ENCODE measurements at regions not wholly inside any gene's neighbourhood (a gene's known extent, or its start where the extent isn't known, plus 50 kb on each side); places are given as distances from the start of the nearest gene placed in this dataset.

DNA sequence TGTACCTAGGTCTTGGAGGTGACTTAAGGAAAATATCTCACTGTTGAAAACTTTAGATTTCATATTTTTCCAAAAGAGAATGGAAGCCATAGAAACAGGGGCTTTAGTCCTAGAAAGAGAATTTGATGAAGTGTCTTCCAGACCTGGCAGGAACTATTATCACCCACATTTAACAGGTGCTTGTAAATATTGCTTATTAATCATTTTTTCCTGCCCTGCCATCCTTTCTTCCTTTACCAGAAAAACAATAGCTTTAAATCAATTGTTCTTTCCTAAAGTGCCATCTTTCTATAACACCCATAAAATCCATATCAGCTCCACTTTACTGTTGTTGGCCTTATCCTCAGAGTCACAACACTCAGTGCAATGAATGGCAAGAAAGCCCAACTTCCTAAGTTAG, 350.9 kb downstream of the YTHDC2 start:
- no TSS peak for BruUV-seq (replicated peaks)
- POLR2A ChIA-PET, result no interaction called here
- DNase-seq (ENCODE audit: low read depth, low spot score), result no peak
- Histone ChIP-seq H3K4me1 (ENCODE audit: control insufficient read depth, insufficient read depth, low read length) (no peaks in the 10 kb centered on the region), H3K27me3 (ENCODE audit: control insufficient read depth, insufficient read depth, low read length) (no peaks in the 10 kb centered on the region), H3K36me3 (ENCODE audit: control insufficient read depth, insufficient read depth, low read length) (no peaks in the 10 kb centered on the region), H3K27ac (ENCODE audit: low read length) (no peak overlapping the region), H3K4me3 (ENCODE audit: low read depth in 2 of 2, low read length in 2 of 2) (no peak overlapping the region), H3K9me3 (ENCODE audit: control insufficient read depth, insufficient read depth, low read depth, low read length) (no peaks in the 10 kb centered on the region)
- in situ Hi-C loops (cut with HindIII; ENCODE audit: low pct_unique_long_range_greater_than_20kb, low sequenced_read_pairs), result no loop called here
- CTCF ChIA-PET, result no interaction called here
- no peak for ATAC-seq
- intact Hi-C loops (cut with micrococcal nuclease; ENCODE audit: unreplicated experiment), result no loop called here
- TF ChIP-seq CTCF (IDR thresholded peaks at IDR 0.05) (no peak), POLR2AphosphoS5 (IDR thresholded peaks at IDR 0.05; ENCODE audit: low read depth, low read length) (no peak), SIN3A (IDR thresholded peaks at IDR 0.05; ENCODE audit: borderline replicate concordance, insufficient read depth, low read depth, low read length) (no peak), TCF7L2 (IDR thresholded peaks at IDR 0.05; ENCODE audit: low read depth, low read length) (no peak)
- TF ChIP-seq, protein P1, sequence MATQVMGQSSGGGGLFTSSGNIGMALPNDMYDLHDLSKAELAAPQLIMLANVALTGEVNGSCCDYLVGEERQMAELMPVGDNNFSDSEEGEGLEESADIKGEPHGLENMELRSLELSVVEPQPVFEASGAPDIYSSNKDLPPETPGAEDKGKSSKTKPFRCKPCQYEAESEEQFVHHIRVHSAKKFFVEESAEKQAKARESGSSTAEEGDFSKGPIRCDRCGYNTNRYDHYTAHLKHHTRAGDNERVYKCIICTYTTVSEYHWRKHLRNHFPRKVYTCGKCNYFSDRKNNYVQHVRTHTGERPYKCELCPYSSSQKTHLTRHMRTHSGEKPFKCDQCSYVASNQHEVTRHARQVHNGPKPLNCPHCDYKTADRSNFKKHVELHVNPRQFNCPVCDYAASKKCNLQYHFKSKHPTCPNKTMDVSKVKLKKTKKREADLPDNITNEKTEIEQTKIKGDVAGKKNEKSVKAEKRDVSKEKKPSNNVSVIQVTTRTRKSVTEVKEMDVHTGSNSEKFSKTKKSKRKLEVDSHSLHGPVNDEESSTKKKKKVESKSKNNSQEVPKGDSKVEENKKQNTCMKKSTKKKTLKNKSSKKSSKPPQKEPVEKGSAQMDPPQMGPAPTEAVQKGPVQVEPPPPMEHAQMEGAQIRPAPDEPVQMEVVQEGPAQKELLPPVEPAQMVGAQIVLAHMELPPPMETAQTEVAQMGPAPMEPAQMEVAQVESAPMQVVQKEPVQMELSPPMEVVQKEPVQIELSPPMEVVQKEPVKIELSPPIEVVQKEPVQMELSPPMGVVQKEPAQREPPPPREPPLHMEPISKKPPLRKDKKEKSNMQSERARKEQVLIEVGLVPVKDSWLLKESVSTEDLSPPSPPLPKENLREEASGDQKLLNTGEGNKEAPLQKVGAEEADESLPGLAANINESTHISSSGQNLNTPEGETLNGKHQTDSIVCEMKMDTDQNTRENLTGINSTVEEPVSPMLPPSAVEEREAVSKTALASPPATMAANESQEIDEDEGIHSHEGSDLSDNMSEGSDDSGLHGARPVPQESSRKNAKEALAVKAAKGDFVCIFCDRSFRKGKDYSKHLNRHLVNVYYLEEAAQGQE (IDR thresholded peaks at IDR 0.05; ENCODE audit: insufficient read depth in 1 of 2, low read depth in 2 of 2, low read length in 1 of 2), result no peak

- in situ Hi-C loops (cut with HindIII; ENCODE audit: low pct_unique_long_range_greater_than_20kb, low sequenced_read_pairs) (no loop called here), intact Hi-C loops (cut with micrococcal nuclease; ENCODE audit: unreplicated experiment) (loop anchor here (1.0 kb wide), 1 partner anchor 28 kb away; no protein-coding TSS in a partner anchor)
- Histone ChIP-seq H3K36me3 (ENCODE audit: control insufficient read depth, insufficient read depth, low read length) (no peaks in the 10 kb centered on the region), H3K9me3 (ENCODE audit: control insufficient read depth, insufficient read depth, low read depth, low read length) (no peaks in the 10 kb centered on the region), H3K4me1 (ENCODE audit: control insufficient read depth, insufficient read depth, low read length) (no peaks in the 10 kb centered on the region), H3K4me3 (ENCODE audit: low read depth in 2 of 2, low read length in 2 of 2) (no peak overlapping the region), H3K27me3 (ENCODE audit: control insufficient read depth, insufficient read depth, low read length) (no peaks in the 10 kb centered on the region), H3K27ac (ENCODE audit: low read length) (no peak overlapping the region)
- ATAC-seq (no peak), DNase-seq (ENCODE audit: low read depth, low spot score) (no peak)
- CTCF ChIA-PET, result no interaction called here
- no TSS peak for BruUV-seq (replicated peaks)
- no peak for TF ChIP-seq TCF7L2 (IDR thresholded peaks at IDR 0.05; ENCODE audit: low read depth, low read length)
- no peak for TF ChIP-seq SIN3A (IDR thresholded peaks at IDR 0.05; ENCODE audit: borderline replicate concordance, insufficient read depth, low read depth, low read length)
- TF ChIP-seq POLR2AphosphoS5 (IDR thresholded peaks at IDR 0.05; ENCODE audit: low read depth, low read length), result no peak
- TF ChIP-seq CTCF (IDR thresholded peaks at IDR 0.05), result no peak
- TF ChIP-seq, protein P1 (IDR thresholded peaks at IDR 0.05; ENCODE audit: insufficient read depth in 1 of 2, low read depth in 2 of 2, low read length in 1 of 2), result no peak
- POLR2A ChIA-PET, result no interaction called here
These were observed 353.3 kb downstream of the YTHDC2 start for GRCh38 chr5:113866763-113867162.

Measured in Panc1 (cell line).